Ammon's horn (tissue), 1 donor: ENCODE measurements at regions not wholly inside any gene's neighbourhood (a gene's known extent, or its start where the extent isn't known, plus 50 kb on each side); places are given as distances from the start of the nearest gene placed in this dataset.

Experiments used
- DNase-seq: peaks from one replicate; pipeline ENCODE4 v3.0.0-alpha.2; 2016; ENCODE audit warnings: low spot score

DNA sequence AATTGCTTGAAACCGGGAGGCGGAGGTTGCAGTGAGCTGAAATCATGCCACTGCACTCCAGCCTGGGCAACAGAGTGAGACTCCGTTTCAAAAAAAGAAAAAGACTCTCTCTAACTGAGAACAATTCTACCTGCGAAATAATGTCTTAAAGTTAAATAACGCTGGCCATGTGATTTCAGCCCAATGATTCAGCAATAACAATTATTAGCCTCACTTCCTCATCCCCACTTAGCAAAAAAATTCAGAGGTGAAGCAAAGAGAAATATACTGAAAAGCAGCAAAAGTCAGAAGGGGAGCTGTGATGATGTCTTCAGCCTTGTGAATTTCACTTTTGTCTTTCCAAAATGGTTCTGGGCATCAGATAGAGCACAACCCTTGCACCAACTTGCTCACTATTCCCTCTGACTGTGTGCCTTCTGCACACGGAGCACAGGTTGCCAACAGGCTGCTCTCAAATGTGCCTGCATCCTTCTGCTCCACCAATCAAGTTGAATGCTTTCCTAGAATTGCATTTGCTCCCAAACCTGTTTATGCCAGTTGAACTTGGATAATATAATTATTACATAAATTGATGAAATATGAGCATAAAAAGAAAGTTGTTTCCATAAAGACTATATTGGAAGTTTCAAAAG lies 79.8 kb upstream of the IPO9 start:
- DNase-seq, result no peak

DNA sequence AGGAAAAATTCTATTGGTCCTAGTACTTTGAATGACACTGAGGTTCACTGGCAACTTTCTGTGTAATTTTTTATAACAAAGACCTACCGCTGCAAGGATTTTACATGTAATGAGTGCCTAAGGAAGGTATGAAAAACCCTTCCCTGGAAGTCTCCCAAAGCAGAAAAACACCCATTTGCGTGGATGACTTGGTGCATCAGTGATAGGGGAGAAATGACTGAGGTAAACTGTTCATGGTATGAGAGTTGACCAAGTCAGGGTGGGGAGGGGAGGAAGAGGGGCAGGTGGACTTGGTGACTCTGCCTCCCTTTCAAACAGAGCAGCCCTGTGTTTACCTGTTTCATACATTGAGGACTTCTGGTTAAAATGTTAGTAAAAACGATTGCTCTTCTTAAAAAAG lies 78.8 kb upstream of the IPO9 start:
- DNase-seq, result no peak

DNA sequence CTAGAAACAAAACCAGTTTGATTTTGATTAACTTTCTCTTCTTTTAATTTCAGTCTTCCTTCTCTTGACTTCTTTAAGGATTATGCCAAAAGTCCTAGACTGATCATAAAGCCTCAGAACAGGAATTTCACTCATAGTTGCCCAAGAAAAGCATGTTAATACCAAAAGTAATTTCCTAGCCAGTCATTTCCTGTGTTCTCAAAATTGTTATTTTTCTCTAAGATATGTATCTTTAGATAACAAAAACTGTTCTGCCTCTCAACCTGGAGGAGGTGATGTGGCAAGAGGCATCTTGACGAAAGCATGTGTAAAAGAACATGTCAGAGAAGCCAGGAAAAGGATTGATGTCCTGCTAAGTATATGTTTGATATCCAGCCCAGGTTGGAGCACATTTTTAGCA lies 78.0 kb upstream of the IPO9 start:
- DNase-seq, result no peak

DNA sequence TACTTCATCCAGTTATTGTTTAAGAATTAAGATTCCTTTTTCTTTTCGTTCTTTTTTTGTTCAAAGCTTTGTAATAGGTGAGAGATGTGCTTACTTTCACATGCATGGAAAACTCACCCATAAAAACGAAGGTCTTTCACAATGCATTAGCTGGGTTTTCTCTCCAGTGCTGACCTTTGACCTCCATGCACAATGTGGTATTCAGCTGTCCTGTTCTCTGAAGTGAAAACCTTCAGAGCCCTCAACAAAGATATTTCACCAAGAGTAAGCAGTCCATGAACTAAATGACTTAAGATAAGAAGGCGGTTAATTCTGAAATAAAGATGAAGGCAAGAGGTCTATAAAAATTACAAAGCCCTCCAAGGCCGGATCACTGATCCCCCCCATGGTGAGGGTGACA lies 77.1 kb upstream of the IPO9 start:
- DNase-seq, result no peak

DNA sequence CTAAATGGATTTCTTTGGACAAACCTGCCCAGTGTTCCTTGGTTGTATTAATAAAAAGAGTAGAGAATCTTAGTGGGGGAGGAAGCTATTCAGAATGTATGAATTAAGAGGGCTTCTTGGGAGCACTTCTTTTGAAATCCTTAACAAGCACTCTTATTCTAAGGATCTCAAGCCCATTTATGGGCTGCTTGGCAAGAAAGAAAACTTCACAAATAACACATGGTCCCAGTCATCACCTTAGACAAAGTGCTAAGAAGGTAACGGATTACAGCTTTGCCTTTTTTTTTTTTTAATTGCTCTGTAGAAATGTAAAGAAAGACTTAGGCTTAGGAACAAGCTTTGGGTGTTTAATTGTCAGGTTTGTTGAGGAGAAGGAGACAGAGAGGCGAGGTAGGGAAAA lies 76.6 kb upstream of the IPO9 start:
- DNase-seq, result no peak

DNA sequence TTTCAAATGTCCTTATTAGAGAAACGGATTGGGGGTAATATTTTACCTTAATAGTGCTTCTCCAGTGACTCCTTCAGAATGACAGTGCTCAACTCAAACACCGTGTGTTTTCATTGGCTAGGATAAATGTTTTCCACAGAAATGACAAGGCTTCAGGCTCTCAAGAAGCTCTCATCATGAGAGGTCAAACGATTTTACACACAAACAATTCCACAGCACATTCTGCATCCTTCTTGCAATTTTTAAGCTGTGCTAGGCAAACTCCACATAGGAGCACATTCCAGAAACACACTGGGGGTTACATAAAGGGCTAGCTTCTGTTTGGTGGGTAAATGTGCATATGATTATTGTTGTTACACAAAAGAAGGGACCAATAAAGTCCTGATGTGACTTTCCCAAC lies 75.5 kb upstream of the IPO9 start:
- DNase-seq, result no peak

DNA sequence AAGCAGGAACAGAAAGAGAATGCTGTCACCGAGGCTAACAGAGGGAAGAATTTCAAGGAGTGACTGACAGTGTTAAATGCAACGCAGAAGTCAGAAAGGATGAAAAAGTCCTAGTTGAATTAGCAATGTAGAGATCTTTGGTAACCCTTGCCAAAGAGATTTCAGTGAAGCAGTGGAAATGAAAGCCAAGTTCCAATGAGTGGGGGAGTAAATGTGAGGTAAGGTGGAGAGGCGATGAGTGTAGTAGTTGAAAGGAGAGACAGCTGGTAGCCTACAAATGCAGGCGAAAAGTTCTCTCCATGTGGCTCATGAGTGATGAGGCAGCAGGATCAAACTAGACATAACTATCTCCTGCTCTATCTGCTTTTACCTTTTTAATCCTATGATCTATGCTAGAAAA lies 74.6 kb upstream of the IPO9 start:
- no peak for DNase-seq

DNA sequence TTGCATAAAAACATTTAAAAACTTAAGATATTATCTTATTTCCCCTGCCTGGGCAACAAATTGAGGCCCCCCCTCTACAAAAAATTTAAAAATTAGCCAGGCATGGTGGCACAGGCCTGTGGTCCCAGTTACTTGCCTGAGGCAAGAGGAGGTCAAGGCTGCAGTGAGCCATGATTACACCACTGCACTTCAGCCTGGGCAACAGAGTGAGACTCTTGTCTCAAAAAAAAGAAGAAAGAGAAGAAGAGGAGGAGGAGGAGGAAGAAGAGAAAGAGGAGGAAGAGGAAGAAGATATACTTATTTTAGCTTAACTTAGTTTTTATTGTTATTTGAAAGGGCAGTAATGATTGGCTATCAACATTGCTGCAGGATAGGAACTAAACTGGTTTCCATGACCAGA lies 73.8 kb upstream of the IPO9 start:
- no peak for DNase-seq

DNA sequence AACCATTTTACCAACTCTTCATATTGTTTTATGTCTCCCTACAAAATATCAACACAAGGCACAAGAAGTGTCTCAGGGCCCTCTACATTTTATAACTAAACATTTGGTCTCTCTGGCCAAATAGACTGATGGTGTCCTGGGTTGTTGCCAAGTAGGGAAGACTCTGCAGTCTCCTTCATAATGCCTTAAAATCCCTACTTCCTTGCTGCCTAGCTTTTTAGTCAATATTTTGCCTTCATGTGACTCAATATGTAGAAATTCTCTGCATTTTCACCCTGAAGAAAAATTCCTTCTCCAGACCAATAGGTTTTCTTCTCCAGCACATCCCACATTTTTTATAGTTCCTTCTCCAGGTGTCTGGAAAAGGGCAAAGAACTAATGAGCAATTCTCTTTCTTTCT lies 72.6 kb upstream of the IPO9 start:
- no peak for DNase-seq

DNA sequence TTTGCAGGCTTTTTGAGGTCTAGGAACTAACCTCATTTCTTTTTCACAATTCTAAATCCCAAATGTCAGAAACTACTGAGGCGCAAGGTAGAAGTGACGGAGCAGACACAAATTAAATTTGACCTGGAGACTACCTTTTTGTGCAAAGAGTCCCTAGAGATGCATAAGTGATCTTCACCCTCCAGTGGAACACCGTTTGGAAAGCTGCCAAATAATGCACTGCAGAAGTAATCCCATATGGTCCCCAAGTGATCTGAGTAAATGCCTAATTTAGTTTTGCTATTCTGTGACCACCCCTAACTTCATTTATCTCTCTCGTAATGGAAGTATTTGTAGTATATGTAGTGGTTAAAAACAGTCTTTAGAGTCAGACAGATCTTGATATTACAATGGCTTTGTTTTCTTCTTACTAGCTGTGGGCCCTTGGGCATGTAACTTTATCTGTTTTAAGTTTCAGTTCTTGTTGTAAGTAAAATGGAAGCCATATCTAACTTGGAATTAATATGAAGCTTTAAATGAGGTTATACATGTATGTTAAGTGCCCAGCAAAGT lies 70.4 kb upstream of the IPO9 start:
- DNase-seq, result no peak

DNA sequence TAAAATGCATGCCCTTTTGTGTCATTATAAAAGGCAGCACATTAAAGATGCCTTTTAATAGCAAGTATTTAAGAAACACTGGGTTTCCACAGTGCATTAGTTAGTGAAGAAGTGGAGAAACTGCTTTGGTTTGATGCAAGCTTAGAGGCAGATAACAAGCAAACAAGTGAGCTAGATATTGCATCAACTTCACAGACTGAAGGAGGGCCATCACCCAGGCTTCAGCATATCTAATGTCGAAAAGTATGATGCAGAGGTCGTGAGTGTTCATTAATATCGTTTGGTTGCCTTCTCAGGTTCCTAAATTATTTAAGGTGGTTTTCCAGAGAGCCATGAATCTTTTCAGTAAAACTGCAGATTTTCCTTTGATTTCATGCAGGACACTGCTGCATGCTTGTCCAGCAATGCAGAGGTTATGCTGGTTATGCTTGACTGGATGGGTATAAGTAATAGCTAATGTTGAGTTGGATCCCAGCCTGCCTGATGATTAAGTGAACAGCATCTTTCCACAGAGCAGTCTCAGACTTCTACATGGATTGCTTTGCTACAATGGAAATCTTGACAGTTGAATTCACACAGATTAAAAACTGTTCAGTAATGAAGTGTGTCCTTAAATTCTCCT lies 69.7 kb upstream of the IPO9 start:
- DNase-seq, result no peak

DNA sequence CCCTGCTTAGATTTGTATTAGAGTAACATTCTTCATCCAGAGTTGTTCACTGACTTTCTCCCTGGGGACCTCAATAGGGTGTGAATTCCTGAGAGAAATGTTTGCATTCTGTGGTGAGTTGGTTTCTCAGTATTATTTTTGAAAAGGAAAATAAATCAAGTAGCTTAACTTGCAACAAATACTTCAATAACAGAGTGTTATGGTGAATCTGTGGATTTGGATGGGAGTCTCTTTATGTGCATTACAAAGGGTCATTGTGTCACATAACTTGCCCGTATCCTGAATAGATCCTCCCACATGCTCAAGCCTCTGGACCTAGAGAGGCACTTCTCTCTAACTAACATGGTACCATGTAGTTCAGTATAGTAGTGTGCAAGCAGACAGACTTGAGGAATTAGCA lies 68.4 kb upstream of the IPO9 start:
- DNase-seq, result no peak

DNA sequence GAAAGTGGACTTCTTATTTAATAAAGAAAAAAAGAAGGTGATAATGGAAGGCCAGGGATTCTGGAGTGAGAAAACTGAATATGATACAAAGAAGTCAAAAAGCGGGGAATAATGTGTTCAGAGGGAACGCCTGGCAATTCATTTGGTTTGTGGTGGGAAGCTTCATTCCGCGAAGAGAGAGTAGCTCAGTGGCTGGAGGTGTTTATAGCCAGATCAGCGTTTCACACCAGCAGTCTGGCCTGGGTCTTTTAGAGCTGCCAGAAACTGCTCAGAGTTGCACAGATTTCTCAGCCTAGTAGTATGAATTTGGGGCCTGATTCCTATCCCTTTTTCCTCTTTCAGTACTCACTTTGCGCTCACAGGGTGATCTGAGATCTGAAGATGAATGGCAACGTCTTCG lies 67.8 kb upstream of the IPO9 start:
- no peak for DNase-seq

DNA sequence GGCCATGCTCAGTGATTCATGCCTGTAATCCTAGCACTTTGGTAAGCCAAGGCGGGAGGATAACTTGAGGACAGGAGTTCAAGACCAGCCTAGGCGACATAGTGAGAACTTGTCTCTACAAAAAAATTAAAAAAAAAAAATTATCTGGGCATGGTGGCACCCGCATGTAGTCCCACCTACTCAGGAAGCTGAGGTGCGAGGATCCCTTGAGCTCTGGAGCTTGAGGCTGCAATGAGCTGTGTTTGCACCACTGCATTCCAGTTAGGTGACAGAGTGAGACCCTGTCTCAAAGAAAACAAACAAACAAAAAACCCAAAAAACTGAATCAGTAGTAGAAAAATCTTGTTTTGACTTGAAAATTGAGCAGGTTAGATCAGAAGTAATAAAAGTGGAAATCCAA lies 67.1 kb upstream of the IPO9 start:
- DNase-seq, result no peak

DNA sequence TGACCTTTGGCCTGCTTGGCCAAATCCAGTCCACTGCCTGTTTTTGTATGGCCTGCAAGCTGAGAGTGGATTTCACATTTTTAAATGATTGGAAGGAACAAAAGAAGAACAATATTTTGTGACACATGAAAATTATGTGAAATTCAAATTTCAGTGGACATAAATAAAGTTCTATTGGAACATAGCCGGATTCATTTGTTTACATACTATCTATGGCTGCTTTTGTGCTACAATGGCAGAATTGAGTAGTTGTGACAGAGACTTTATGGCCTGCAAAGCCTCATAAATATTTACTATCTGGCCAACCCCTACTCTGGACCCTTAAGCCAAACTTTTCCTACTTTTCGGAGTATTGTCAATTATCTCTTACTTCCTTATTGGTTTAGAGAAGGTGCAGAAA lies 66.6 kb upstream of the IPO9 start:
- DNase-seq, result no peak

DNA sequence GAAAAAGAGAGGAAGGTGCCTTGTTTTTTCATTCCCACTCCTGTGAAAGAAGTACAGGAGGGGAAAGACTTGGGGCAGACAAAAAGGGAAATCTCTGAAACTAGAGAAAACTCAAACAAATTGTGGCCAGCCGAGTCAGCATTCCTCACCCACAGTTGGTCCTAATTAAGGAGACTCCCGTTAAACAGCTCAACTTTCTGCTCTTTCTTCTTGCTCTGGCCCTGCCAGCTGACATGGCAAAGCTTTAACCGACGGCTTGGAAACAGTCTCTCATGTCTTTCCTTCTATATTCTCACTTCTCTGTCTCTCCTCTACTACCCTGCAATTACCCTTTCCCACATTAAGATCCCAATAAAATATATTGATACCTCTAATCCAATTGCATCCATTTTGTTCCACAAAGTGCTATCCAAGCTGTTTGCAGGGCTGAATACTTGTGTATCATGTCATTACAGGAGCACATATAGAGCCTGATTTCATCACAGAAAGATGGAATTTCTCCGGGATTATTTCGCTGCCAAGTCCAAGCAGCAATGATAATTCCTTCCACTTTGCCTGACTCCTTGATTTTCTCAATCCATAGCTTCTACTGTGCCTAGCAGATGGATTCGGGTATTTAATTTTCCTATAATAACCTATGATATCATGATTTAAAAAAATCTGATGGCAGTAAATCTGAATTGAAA lies 65.4 kb upstream of the IPO9 start:
- peak; percentile 45 for DNase-seq

DNA sequence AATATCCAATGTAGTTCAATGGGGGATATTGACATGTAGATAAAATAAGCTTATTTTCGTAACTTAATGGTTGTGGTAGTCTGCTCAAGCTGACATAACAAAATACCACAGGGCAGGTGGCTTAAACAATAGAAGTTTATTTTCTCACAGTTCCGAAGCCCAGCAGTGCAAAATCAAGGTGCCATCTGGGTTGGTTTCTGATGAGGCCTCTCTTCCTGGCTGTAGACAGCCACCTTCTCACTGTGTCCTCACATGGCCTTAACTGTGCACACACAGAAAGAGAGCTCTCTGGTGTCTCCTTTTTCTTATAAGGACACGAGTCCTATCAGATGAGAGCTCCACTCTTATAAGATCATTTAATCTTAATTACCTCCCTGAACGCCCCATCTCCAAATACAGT lies 64.8 kb upstream of the IPO9 start:
- DNase-seq, result no peak

DNA sequence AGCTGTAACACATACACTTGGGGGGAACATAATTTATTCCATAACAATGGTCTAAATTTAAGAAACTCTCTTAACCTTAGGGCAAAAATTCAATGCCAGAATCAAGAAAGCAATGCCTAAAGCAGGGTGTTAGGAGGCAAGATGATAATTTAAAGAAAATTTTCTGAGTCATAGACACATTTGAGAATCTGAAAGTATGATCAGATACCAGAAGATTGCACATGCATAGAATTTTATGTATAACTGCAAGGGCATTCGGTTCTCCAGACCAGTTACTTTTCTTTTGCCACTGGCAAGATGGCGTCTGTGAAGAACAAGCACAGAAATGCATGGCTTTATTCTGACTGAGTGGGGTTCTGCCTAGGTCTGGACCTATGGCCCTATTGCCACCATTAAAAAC lies 64.4 kb upstream of the IPO9 start:
- no peak for DNase-seq

DNA sequence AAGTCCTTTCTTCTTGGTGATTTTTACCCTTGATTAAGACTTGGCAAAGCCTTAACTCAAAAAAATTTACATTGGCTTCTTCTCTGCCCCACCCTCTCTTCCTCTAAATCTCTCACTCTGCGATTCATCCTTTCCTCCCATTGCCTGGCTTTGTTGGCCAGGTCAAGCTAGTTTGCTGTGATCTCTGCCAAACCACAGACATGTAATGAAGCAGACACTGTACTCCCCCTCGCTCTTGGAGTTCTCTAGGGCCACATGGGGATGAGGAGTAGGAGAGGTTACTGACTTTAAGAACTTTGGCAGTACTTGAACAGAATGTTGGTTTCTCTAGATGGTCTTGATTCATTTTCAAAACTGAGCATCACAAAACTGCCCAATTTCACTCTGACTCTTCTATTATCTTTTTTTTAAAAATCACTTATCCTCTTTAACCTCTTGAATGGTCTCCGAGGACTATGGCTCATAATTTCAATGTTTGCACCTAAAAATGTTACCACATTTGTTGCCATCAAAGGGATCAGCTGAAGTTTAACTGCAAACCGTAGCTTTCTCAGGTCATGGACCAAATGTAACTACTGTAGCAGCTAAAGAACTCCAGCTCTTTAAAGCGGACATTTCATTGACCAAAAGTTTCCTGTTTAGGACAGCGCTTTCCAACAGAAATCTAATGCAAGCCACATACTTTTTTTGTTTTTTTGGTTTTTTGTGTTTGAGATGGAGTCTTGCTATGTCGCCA lies 62.7 kb upstream of the IPO9 start:
- DNase-seq, result no peak

DNA sequence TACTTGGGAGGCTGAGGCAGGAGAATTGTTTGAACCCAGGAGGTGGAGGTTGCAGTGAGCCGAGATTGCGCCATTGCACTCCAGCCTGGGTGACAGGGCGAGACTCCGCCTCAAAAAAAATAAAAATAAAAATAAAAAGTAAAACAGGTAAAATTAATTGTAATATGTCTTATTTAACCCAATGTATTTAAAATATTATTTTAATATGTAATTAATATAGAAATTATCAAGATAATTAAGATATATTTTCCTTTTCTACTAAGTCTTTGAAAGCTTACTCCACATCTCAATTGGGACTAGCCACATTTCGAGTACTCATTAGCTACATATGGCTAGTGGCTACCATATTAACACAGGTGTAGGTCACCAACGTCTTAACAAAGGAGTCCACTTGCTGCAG lies 61.6 kb upstream of the IPO9 start:
- no peak for DNase-seq

DNA sequence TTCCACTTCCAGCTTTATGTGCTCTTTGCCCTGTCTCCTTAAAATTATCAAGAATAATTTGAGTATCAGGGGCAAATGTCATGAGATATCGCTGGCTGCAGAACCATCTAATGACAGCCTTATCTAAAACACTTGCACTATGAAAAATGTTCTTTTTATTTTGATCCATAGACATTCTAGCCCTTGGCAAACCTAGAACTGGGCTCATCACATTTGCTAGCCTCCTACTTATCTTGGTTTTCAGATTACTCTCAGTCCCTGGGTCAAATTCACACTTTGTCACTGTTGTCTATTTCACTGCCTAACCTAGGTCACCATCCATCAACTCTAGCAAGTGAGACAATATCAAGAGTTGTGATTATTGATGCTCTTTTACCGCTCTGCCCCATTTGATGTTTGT lies 59.9 kb upstream of the IPO9 start:
- DNase-seq, result no peak

DNA sequence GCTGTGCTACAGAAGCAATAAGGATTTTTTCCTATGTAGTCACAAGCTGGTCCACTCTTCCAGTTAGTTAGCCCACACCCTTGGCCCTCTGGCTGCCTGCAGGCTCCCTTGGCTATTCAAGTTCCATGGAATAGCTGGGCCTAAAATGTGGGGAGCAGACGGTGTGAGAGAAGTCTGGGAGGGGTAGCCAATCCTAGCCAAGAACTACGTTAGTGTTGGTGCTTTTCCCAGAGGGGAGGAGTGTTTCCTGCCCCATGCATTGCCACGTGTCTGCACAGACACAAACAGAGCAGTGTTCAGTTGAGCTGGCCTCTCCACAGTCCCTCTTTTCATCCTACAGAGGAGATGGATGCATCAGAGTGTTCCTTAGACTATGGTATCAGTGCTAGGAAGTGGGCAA lies 59.0 kb upstream of the IPO9 start:
- peak; percentile 98 for DNase-seq

DNA sequence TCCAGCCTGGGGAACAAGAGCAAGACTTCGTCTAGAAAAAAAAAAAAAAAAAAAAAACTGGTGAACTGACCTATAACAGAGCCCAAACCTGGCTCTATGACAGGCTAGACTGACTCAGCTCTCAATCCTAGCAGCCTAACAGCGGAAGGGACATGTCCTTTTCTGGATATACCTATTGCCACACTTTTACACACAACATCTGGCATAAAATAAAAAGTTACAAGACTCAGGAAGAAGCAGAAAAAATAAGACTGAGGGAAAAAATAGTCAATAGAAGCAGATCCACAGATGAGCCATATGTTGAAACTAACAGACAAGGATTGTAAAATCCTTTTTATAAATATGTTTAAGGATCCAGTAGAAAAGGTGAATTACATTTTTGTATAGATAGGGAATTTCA lies 57.5 kb upstream of the IPO9 start:
- DNase-seq, result no peak
